GM12892 (cell line): ENCODE measurements at regions not wholly inside any gene's neighbourhood (a gene's known extent, or its start where the extent isn't known, plus 50 kb on each side); places are given as distances from the start of the nearest gene placed in this dataset.

Source experiments
- POLR2A ChIP-seq: IDR thresholded peaks from 2 replicates; pipeline ENCODE4 v1.6.1; 2011; ENCODE audit warnings: low read depth, low read length, control low read depth
- POLR2AphosphoS5 ChIP-seq: IDR thresholded peaks from 2 replicates; pipeline ENCODE4 v1.6.1; 2011; ENCODE audit warnings: low read depth, low read length, control low read depth

GRCh38 chr16:80317599-80318037 lies 223.2 kb upstream of the DYNLRB2 start:
- TF ChIP-seq POLR2A = no peak
- no peak for TF ChIP-seq POLR2AphosphoS5
